PC-3 (cell line): ENCODE measurements at regions not wholly inside any gene's neighbourhood (a gene's known extent, or its start where the extent isn't known, plus 50 kb on each side); places are given as distances from the start of the nearest gene placed in this dataset.
"Not testable (repeated sequence)": the region's sequence is repeated elsewhere in the genome, so short reads cannot be mapped to it uniquely, and the experiment has no call there.

ENCODE experiments used
- ATAC-seq: fragments of 200-7000 bp; cut with Tn5 transposase; 2 replicates; pipeline ENCODE4 v1.9.1; 2020; ENCODE audit warnings: mild to moderate bottlenecking, moderate library complexity
- BruUV-seq: library from RNA; stranded (reverse); fragments of 400-500 nt; replicated peaks from 2 replicates; lab custom pipeline; 2021; lab: Mats Ljungman, UMichigan
- CTCF ChIA-PET: fragments of 300-600 bp; sonication (Branson Sonifier 250); formaldehyde crosslinking; loops from one replicate; lab custom pipeline; 2022; ENCODE audit warnings: antibody characterized with exemption; lab: Charles Lee
- POLR2A ChIA-PET: fragments of 300-600 bp; sonication (Branson Sonifier 250); formaldehyde crosslinking; loops from one replicate; lab custom pipeline; 2022; ENCODE audit warnings: antibody characterized with exemption; ENCODE audit not compliant: unreplicated experiment; lab: Charles Lee
- DNase-seq: peaks from one replicate; pipeline ENCODE4 v3.0.0-alpha.2; 2015
- H2AFZ ChIP-seq: fragments of 300-600 bp; sonication (generic); 2 replicates; pipeline ENCODE4 v1.6.0; 2016; ENCODE audit warnings: antibody characterized with exemption, low read length
- H3F3A ChIP-seq: fragments of 300-600 bp; sonication (generic); one replicate; pipeline ENCODE4 v1.6.0; 2017; ENCODE audit warnings: antibody characterized with exemption, low read length, control low read depth, mild to moderate bottlenecking; ENCODE audit not compliant: unreplicated experiment
- H3K27ac ChIP-seq: fragments of 300-600 bp; sonication (generic); 2 replicates; pipeline ENCODE4 v1.5.1; 2016; ENCODE audit warnings: mild to moderate bottlenecking, low read length
- H3K27me3 ChIP-seq: fragments of 300-600 bp; sonication (generic); 2 replicates; pipeline ENCODE4 v1.6.1; 2016; ENCODE audit warnings: low read length, mixed read lengths
- H3K36me3 ChIP-seq: fragments of 300-600 bp; sonication (generic); 2 replicates; pipeline ENCODE4 v1.6.1; 2016; ENCODE audit warnings: low read depth, mixed run types, low read length, mixed read lengths
- H3K4me1 ChIP-seq: fragments of 300-600 bp; sonication (generic); 2 replicates; pipeline ENCODE4 v1.5.1; 2016; ENCODE audit warnings: low read length; ENCODE audit not compliant: insufficient read depth
- H3K4me2 ChIP-seq: fragments of 300-600 bp; sonication (generic); 2 replicates; pipeline ENCODE4 v1.6.0; 2016; ENCODE audit warnings: low read length
- H3K4me3 ChIP-seq: fragments of 300-600 bp; sonication (generic); 2 replicates; pipeline ENCODE4 v1.5.1; 2016; ENCODE audit warnings: mild to moderate bottlenecking, low read length, mixed read lengths
- H3K79me2 ChIP-seq: fragments of 300-600 bp; sonication (generic); 2 replicates; pipeline ENCODE4 v1.6.1; 2017; ENCODE audit warnings: low read length, mixed read lengths
- H3K9ac ChIP-seq: fragments of 300-600 bp; sonication (generic); 2 replicates; pipeline ENCODE4 v1.6.0; 2016; ENCODE audit warnings: mild to moderate bottlenecking, low read length
- H3K9me2 ChIP-seq: fragments of 300-600 bp; sonication (generic); replicated peaks from 2 replicates; pipeline ENCODE4 v1.6.1; 2016; ENCODE audit warnings: mixed run types, low read length, mixed read lengths
- H3K9me3 ChIP-seq: fragments of 300-600 bp; sonication (generic); 2 replicates; pipeline ENCODE4 v1.6.1; 2016; ENCODE audit warnings: low read length, mixed read lengths
- H4K20me1 ChIP-seq: fragments of 300-600 bp; sonication (generic); 2 replicates; pipeline ENCODE4 v1.6.1; 2016; ENCODE audit warnings: low read length, mixed read lengths
- EZH2 ChIP-seq: fragments of 300-600 bp; sonication (generic); IDR thresholded peaks from one replicate; pipeline ENCODE4 v1.6.1; 2017; ENCODE audit warnings: antibody characterized with exemption, mild to moderate bottlenecking, low read length; ENCODE audit not compliant: unreplicated experiment
- EZH2phosphoT487 ChIP-seq: fragments of 300-600 bp; sonication (generic); IDR thresholded peaks from 2 replicates; pipeline ENCODE4 v1.6.1; 2018; ENCODE audit warnings: mild to moderate bottlenecking, antibody characterized with exemption, low read length, borderline replicate concordance
- intact Hi-C: fragments of 100-400 bp; cut with micrococcal nuclease; formaldehyde crosslinking; loops from 2 replicates; pipeline ENCODE4 v1.9.0; 2023
- TF ChIP-seq, protein P1 (sequence below): fragments of 300-600 bp; sonication (generic); conservative IDR thresholded peaks from 2 replicates; pipeline ENCODE4 v1.5.1; 2017; ENCODE audit warnings: antibody characterized with exemption, low read depth, mild to moderate bottlenecking, low read length

DNA sequence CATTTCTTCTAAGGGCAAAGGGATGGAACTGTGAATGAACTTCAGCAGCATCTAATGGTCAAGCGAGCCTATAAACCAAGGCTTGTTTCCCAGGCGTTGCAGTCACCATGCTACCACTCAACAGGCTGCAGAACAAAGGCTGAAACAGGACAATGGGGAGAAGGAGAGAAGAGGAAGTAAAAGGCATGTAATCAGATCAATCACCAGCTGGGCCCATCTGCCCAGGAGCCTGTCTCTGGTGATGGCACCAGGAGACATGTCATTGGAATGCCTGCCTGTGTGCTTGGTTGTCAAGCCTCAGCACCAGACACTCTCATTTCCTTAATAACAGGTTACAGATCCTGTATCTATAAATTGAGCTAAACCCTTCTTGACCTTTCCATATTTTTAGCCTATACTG lies 81.7 kb upstream of the UMPS start:
- H4K20me1 ChIP-seq, result no peaks in the 10 kb centered on the region
- H2AFZ ChIP-seq, result no peak overlapping the region
- no peaks in the 10 kb centered on the region for H3K9me2 ChIP-seq
- intact Hi-C loops, result no loop called here
- no peak overlapping the region for H3K9ac ChIP-seq
- H3K4me2 ChIP-seq, result no peak overlapping the region
- no peaks in the 10 kb centered on the region for H3F3A ChIP-seq
- no TSS peak for BruUV-seq
- DNase-seq, result no peak
- H3K79me2 ChIP-seq, result no peaks in the 10 kb centered on the region
- ATAC-seq, result no peak
- H3K36me3 ChIP-seq, result no peaks in the 10 kb centered on the region
- TF ChIP-seq EZH2phosphoT487, result no peak
- TF ChIP-seq, protein P1, sequence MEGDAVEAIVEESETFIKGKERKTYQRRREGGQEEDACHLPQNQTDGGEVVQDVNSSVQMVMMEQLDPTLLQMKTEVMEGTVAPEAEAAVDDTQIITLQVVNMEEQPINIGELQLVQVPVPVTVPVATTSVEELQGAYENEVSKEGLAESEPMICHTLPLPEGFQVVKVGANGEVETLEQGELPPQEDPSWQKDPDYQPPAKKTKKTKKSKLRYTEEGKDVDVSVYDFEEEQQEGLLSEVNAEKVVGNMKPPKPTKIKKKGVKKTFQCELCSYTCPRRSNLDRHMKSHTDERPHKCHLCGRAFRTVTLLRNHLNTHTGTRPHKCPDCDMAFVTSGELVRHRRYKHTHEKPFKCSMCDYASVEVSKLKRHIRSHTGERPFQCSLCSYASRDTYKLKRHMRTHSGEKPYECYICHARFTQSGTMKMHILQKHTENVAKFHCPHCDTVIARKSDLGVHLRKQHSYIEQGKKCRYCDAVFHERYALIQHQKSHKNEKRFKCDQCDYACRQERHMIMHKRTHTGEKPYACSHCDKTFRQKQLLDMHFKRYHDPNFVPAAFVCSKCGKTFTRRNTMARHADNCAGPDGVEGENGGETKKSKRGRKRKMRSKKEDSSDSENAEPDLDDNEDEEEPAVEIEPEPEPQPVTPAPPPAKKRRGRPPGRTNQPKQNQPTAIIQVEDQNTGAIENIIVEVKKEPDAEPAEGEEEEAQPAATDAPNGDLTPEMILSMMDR, result no peak
- no peak for TF ChIP-seq EZH2
- H3K27me3 ChIP-seq, result no peaks in the 10 kb centered on the region
- ChIA-PET CTCF (no interaction called here), POLR2A (no interaction called here)
- no peaks in the 10 kb centered on the region for H3K9me3 ChIP-seq
- no peak overlapping the region for H3K27ac ChIP-seq
- no peaks in the 10 kb centered on the region for H3K4me1 ChIP-seq
- no peak overlapping the region for H3K4me3 ChIP-seq

DNA sequence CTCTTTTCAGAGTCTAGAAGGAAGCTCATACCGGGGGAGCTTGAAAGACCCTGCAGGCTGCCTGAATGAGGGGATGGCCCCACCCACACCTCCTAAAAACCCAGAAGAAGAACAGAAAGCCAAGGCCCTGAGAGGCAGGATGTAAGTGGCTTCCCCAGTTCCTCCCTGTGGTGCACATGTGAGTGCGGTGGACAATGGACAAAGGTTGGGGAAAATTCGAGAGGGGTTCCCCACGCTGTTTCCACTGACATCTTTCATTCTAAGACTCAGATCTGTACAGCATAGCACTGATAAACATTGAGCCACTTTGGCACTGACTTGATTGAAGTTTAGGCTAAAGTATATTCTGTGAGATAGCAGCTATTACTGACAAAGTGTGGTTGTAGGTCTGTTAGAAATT lies 79.5 kb upstream of the UMPS start:
- Histone ChIP-seq H3K27ac (no peak overlapping the region), H3K36me3 (no peaks in the 10 kb centered on the region), H3K9me3 (no peaks in the 10 kb centered on the region), H3K27me3 (no peaks in the 10 kb centered on the region), H3K4me2 (no peak overlapping the region), H3K4me3 (no peak overlapping the region), H4K20me1 (no peaks in the 10 kb centered on the region), H3K9me2 (no peaks in the 10 kb centered on the region), H3K9ac (no peak overlapping the region), H3K4me1 (no peaks in the 10 kb centered on the region), H2AFZ (no peak overlapping the region), H3K79me2 (no peaks in the 10 kb centered on the region), H3F3A (no peaks in the 10 kb centered on the region)
- intact Hi-C loops, result no loop called here
- ATAC-seq (no peak), DNase-seq (no peak)
- BruUV-seq, result no TSS peak
- POLR2A ChIA-PET, result no interaction called here
- CTCF ChIA-PET, result no interaction called here
- TF ChIP-seq EZH2 (no peak), EZH2phosphoT487 (no peak)
- TF ChIP-seq, protein P1, result no peak

DNA sequence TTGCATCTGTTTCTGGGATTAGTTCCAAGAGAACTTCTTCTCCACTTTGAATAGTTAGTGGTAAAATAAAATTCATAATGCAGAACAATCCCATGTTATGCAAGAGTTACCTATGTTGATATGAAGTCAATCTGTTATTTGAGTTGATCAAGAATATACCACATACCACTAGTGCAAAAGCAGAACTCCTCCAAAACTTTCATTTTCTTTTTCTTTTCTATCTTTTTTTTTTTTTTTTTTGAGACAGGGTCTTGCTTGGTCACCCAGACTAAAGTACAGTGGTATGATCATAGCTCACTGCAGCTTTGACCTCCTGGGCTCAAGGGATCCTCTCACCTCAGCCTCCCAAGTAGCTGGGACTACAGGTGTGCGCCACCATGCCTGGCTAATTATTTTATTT lies 78.8 kb upstream of the UMPS start:
- H3K9me3 ChIP-seq, BruUV-seq, H3F3A ChIP-seq, ATAC-seq, H3K27ac ChIP-seq, H3K9me2 ChIP-seq, H3K79me2 ChIP-seq, intact Hi-C loops, H3K36me3 ChIP-seq, H4K20me1 ChIP-seq, H3K27me3 ChIP-seq, H3K4me2 ChIP-seq, CTCF ChIA-PET, H3K4me1 ChIP-seq, H2AFZ ChIP-seq, H3K4me3 ChIP-seq, DNase-seq, H3K9ac ChIP-seq: not testable (repeated sequence)
- POLR2A ChIA-PET, result interaction anchor here (0.5 kb wide), 1 partner anchor 56 kb away, joined by 8 read pairs; no protein-coding TSS in a partner anchor
